GM12874 (cell line): ENCODE measurements at regions not wholly inside any gene's neighbourhood (a gene's known extent, or its start where the extent isn't known, plus 50 kb on each side); places are given as distances from the start of the nearest gene placed in this dataset.

Experiments
- CTCF ChIP-seq: IDR thresholded peaks from 2 replicates; pipeline ENCODE4 v1.5.1; 2011; ENCODE audit warnings: low read depth, mild to moderate bottlenecking, control low read depth, low read length, moderate library complexity; ENCODE audit not compliant: insufficient read depth

- no peak for TF ChIP-seq CTCF
Measured at GRCh38 chr14:61992926-61993325, 230.7 kb downstream of the SNAPC1 start.

GRCh38 chr14:61994589-61994988 is 232.4 kb downstream of the SNAPC1 start:
- no peak for TF ChIP-seq CTCF

- no peak for TF ChIP-seq CTCF
Measured at GRCh38 chr14:61996753-61997152, 234.5 kb downstream of the SNAPC1 start.

- TF ChIP-seq CTCF = no peak
Measured at GRCh38 chr14:61997161-61997560, 234.9 kb downstream of the SNAPC1 start.

GRCh38 chr14:62001963-62002362 is 239.7 kb downstream of the SNAPC1 start:
- TF ChIP-seq CTCF = no peak

- TF ChIP-seq CTCF = no peak
Measured at GRCh38 chr14:62002642-62003041, 240.4 kb downstream of the SNAPC1 start.

GRCh38 chr14:62003701-62004100 is 241.5 kb downstream of the SNAPC1 start:
- no peak for TF ChIP-seq CTCF
